OCI-LY1 (cell line): ENCODE measurements at regions not wholly inside any gene's neighbourhood (a gene's known extent, or its start where the extent isn't known, plus 50 kb on each side); places are given as distances from the start of the nearest gene placed in this dataset.

Experiments
- H2AFZ ChIP-seq: fragments of 200-600 bp; sonication (generic), shearing (Covaris generic); 2 replicates; pipeline ENCODE4 v1.6.0; 2014; ENCODE audit warnings: antibody characterized with exemption, mild to moderate bottlenecking, low read length
- H3F3A ChIP-seq: fragments of 200-600 bp; sonication (generic), shearing (Covaris generic); 2 replicates; pipeline ENCODE4 v1.6.0; 2014; ENCODE audit warnings: mild to moderate bottlenecking, antibody characterized with exemption, low read length, moderate library complexity; ENCODE audit not compliant: insufficient read depth
- H3K27ac ChIP-seq: fragments of 200-600 bp; sonication (generic); 2 replicates; pipeline ENCODE4 v1.5.1; 2014; ENCODE audit warnings: low read length, mixed run types, mild to moderate bottlenecking, low read depth; ENCODE audit not compliant: poor library complexity, severe bottlenecking
- H3K27me3 ChIP-seq: fragments of 200-600 bp; sonication (generic); 2 replicates; pipeline ENCODE4 v1.6.0; 2014; ENCODE audit warnings: antibody characterized with exemption, mild to moderate bottlenecking, low read length, moderate library complexity; ENCODE audit not compliant: insufficient read depth
- H3K36me3 ChIP-seq: fragments of 200-600 bp; sonication (generic); 2 replicates; pipeline ENCODE4 v1.6.1; 2014; ENCODE audit warnings: mild to moderate bottlenecking, antibody characterized with exemption, low read length, moderate library complexity, mixed read lengths; ENCODE audit not compliant: insufficient read depth
- H3K4me1 ChIP-seq: fragments of 200-600 bp; sonication (generic); 2 replicates; pipeline ENCODE4 v1.5.1; 2014; ENCODE audit warnings: mild to moderate bottlenecking, low read length, moderate library complexity; ENCODE audit not compliant: insufficient read depth, severe bottlenecking
- H3K4me2 ChIP-seq: fragments of 200-600 bp; sonication (generic), shearing (Covaris generic); 2 replicates; pipeline ENCODE4 v1.6.1; 2014; ENCODE audit warnings: low read length
- H3K4me3 ChIP-seq: fragments of 200-600 bp; sonication (generic); 2 replicates; pipeline ENCODE4 v1.5.1; 2014; ENCODE audit warnings: low read length, low read depth, mild to moderate bottlenecking, mixed read lengths; ENCODE audit not compliant: poor library complexity, severe bottlenecking
- H3K79me2 ChIP-seq: fragments of 200-600 bp; shearing (Covaris generic); 2 replicates; pipeline ENCODE4 v1.6.1; 2016; ENCODE audit warnings: mixed run types, low read length, mixed read lengths; ENCODE audit not compliant: insufficient read depth
- H3K9ac ChIP-seq: fragments of 200-600 bp; sonication (generic), shearing (Covaris generic); 2 replicates; pipeline ENCODE4 v1.6.1; 2014; ENCODE audit warnings: mild to moderate bottlenecking, low read length, mixed read lengths
- H3K9me2 ChIP-seq: fragments of 200-600 bp; sonication (generic), shearing (Covaris generic); 2 replicates; pipeline ENCODE4 v1.6.1; 2014; ENCODE audit warnings: low read depth, mild to moderate bottlenecking, low read length, mixed read lengths
- H3K9me3 ChIP-seq: fragments of 200-600 bp; shearing (Covaris generic); 2 replicates; pipeline ENCODE4 v1.6.1; 2014; ENCODE audit warnings: low read length, mixed read lengths
- H4K20me1 ChIP-seq: fragments of 200-600 bp; sonication (generic), shearing (Covaris generic); 2 replicates; pipeline ENCODE4 v1.6.0; 2016; ENCODE audit warnings: mild to moderate bottlenecking, low read length; ENCODE audit not compliant: insufficient read depth
- EZH2 ChIP-seq: fragments of 200-600 bp; sonication (generic), shearing (Covaris generic); IDR thresholded peaks from 2 replicates; pipeline ENCODE4 v1.8.0; 2017; ENCODE audit warnings: borderline replicate concordance, mixed run types, mild to moderate bottlenecking, antibody characterized with exemption, low read length, moderate library complexity, mixed read lengths
- TF ChIP-seq, protein P1 (sequence below): fragments of 200-600 bp; sonication (generic), shearing (Covaris generic); IDR thresholded peaks from 2 replicates; pipeline ENCODE4 v1.5.1; 2017; ENCODE audit warnings: mild to moderate bottlenecking, antibody characterized with exemption, low read length, moderate library complexity, mixed read lengths

DNA sequence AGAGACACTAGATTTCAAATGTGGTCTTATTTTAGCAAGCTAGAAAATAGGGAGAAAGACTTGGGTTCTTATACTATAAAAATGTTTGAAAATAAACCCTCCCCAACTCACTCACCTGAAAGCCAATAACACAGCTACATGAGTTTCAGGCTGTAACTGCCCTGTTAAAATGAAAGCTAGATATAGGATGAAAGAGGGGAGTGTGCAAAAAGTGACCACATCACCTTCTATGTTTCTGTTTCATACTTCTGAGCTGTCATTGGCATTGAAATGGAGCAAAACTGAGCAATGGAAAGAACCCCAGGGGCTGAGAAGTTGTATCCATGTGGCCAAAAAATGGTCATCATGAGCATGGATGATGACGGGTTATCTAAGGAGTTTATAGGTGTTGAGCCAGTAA is 148.1 kb upstream of the TENT5A start:
- H3K4me3 ChIP-seq = no peak overlapping the region
- TF ChIP-seq, protein P1, sequence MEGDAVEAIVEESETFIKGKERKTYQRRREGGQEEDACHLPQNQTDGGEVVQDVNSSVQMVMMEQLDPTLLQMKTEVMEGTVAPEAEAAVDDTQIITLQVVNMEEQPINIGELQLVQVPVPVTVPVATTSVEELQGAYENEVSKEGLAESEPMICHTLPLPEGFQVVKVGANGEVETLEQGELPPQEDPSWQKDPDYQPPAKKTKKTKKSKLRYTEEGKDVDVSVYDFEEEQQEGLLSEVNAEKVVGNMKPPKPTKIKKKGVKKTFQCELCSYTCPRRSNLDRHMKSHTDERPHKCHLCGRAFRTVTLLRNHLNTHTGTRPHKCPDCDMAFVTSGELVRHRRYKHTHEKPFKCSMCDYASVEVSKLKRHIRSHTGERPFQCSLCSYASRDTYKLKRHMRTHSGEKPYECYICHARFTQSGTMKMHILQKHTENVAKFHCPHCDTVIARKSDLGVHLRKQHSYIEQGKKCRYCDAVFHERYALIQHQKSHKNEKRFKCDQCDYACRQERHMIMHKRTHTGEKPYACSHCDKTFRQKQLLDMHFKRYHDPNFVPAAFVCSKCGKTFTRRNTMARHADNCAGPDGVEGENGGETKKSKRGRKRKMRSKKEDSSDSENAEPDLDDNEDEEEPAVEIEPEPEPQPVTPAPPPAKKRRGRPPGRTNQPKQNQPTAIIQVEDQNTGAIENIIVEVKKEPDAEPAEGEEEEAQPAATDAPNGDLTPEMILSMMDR = no peak
- no peak for TF ChIP-seq EZH2
- H3K9me2 ChIP-seq = no peaks in the 10 kb centered on the region
- H3K36me3 ChIP-seq = no peaks in the 10 kb centered on the region
- no peaks in the 10 kb centered on the region for H3F3A ChIP-seq
- H3K27ac ChIP-seq = no peak overlapping the region
- H4K20me1 ChIP-seq = no peaks in the 10 kb centered on the region
- H3K9me3 ChIP-seq = no peaks in the 10 kb centered on the region
- no peaks in the 10 kb centered on the region for H3K27me3 ChIP-seq
- no peaks in the 10 kb centered on the region for H3K79me2 ChIP-seq
- H3K4me2 ChIP-seq = no peak overlapping the region
- no peak overlapping the region for H3K9ac ChIP-seq
- H2AFZ ChIP-seq = no peak overlapping the region
- no peaks in the 10 kb centered on the region for H3K4me1 ChIP-seq

DNA sequence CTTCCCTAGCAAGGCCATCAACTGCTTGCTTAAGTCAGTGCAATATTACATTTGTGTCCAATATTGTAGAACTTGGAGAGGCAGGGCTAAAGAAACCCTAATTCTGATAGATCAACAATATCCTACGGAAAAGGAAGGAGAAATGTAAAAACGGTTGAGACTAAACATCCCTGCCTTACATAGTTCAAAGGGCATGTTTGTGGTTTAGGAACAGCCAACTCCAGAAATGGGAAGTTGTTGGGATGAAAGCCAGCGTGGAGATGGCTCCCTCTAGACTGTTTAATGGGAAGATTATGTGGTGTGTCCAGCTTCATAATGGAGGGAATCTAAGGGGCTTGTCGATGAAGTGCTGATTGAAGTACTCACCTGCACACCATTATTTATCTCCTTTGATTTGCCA is 145.3 kb upstream of the TENT5A start:
- H3K9me3 ChIP-seq = no peaks in the 10 kb centered on the region
- TF ChIP-seq, protein P1 = no peak
- no peak for TF ChIP-seq EZH2
- H3K36me3 ChIP-seq = no peaks in the 10 kb centered on the region
- H3K27ac ChIP-seq = no peak overlapping the region
- H3K9ac ChIP-seq = no peak overlapping the region
- H3F3A ChIP-seq = no peaks in the 10 kb centered on the region
- H2AFZ ChIP-seq = no peak overlapping the region
- H3K4me3 ChIP-seq = no peak overlapping the region
- H4K20me1 ChIP-seq = no peaks in the 10 kb centered on the region
- no peaks in the 10 kb centered on the region for H3K79me2 ChIP-seq
- no peak overlapping the region for H3K4me2 ChIP-seq
- no peaks in the 10 kb centered on the region for H3K27me3 ChIP-seq
- no peaks in the 10 kb centered on the region for H3K9me2 ChIP-seq
- no peaks in the 10 kb centered on the region for H3K4me1 ChIP-seq

DNA sequence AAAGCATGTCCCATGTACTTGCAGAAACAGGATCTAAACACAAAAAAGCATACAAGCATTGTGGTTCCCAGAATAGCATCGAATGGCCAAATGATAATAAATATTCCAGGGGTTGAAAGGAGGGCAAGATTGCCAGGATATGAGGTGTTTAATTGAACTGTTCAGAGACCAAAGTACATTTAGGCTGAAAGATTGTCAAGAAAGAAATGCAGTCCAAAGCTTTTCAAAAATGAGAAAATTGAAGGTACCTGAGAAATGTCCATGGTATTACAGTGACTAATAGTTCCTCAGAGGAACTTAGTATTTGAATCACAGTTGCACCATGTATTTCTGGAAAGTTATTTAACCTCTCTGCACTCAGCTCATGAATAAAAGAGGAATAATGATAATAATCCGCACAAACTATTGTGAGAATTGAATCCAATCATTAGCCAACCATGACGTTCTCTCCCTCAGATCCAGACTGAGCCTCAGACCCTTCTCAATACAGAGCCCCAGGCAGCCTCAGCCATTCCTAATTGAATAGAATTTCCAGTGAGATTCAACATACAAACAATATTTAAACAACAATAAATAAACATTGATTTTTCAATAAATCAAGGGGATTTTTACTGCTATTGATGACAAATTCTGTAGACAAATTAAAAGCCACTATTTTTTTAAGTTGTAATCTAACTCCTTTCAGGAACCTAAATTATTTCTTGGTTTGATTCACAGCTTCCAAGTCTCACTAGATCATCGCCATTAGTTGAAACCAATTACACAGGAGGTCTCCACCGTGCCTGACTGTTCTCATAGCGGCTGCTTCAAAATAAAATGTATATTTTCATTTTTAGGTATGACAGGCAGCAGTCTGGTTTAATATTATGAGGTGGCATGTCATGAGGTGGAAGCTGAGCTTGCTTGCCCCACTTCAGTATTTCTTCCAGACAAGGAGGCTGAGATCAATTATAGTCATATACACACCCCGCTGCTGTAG is 144.3 kb upstream of the TENT5A start:
- H2AFZ ChIP-seq = no peak overlapping the region
- no peaks in the 10 kb centered on the region for H3K27me3 ChIP-seq
- H3K9me2 ChIP-seq = no peaks in the 10 kb centered on the region
- no peaks in the 10 kb centered on the region for H4K20me1 ChIP-seq
- TF ChIP-seq EZH2 = no peak
- TF ChIP-seq, protein P1 = no peak
- H3K9ac ChIP-seq = no peak overlapping the region
- H3K27ac ChIP-seq = no peak overlapping the region
- H3K9me3 ChIP-seq = no peaks in the 10 kb centered on the region
- no peaks in the 10 kb centered on the region for H3K79me2 ChIP-seq
- H3K4me3 ChIP-seq = no peak overlapping the region
- H3F3A ChIP-seq = no peaks in the 10 kb centered on the region
- H3K36me3 ChIP-seq = no peaks in the 10 kb centered on the region
- H3K4me1 ChIP-seq = no peaks in the 10 kb centered on the region
- H3K4me2 ChIP-seq = no peak overlapping the region
